ENCODE measurements at regions not wholly inside any gene's neighbourhood (a gene's known extent, or its start where the extent isn't known, plus 50 kb on each side); places are given as distances from the start of the nearest gene placed in this dataset.
"Not testable (repeated sequence)": the region's sequence is repeated elsewhere in the genome, so short reads cannot be mapped to it uniquely, and the experiment has no call there.

DNA sequence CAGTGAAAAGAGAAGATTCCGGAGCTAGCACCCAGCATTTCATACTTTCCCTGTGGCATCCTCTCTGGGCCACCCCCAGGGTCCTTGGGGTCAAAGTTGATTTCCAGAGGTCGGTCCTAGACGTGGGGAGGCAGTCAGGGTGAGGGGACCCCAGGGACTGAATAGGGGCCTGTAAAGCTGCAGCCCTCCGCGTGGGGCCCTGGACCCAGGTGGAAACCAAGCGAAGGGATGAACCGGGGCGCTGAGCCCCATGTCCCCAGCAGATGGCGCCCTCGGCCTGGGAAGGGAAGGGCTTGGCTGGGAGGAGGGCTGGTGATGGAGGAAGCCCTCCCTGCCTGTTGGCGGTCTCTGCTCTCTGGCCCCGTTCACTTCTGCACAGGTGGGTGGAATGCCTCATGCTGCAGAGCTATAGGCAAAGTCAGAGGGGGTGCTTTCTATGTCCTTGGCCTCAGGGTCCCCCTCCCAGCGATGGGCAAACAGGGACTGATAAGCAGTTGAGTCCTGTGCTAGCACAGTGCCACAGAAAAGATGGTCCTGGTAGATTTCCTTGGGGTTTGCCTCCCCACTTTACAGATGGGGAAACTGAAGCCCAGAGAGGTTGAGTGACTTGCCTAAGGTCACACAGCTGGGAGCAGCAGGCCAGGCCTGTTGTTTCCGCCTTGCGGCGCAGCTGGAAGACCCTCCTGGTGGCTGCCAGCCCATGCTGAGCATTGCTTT, 163.4 kb upstream of the CIBAR2 start:
- DNase-seq (ENCODE audit: low read depth in 2 of 2): peak; percentile 45 to 61

DNA sequence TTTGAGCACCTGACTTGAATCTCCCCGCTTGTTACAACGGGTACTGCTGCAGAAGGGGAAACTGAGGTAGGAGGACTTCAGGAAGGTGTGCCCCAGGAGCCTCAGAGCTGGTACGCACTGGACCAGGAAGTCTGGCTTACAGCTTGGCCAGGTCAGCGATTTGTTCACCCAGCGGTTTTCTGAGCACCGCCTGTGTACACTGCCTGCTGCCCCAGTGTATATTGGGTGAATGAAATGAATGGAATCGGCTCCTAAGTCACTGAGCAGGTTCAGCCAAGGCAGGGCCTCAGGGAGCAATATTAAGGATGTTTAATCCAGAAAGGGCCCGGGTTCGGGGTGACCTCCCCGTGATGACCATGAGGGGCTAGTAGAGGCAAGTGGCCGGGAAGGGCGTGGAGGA, 164.0 kb upstream of the CIBAR2 start:
- no peak for DNase-seq (ENCODE audit: low read depth in 2 of 2)

DNA sequence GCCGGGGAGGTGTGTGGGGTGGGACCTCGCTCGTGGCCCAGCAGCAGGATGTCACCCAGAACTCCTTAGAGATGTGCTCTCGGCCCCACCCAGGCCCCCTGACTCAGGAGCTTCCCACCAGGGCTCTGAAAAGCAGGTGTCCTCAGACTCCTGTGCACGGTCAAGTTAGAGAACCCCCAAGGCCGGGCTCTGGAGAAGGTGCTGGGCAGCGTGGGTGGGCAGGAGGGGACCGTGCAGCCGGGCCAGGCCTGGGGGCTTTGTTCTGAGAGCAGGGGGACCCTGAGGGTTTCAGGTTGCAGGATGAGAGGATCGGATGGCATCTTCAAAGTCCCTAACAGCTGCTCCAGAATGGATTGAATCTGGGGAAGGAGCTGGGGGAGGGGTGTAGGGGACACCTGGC, 164.4 kb upstream of the CIBAR2 start:
- no peak for DNase-seq (ENCODE audit: low read depth in 2 of 2)

DNA sequence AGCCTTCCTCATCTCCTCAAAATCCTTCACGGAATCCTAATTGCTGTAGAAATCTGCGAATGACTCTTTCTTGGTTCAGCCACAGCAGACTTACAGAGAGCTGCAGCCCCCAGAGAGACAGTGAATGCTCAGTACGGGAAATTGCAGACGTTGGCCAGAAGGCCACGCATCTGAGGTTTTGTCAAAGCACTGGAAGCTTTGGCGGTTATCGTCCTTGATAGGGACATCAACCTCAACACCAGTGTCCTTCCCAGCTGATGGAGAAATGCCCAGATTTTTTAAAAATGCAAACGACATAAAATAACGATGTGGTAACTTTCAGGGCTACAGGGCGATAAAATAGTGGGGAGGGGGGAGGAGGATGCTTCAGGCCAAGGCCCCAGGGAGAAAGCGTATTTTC, 166.6 kb upstream of the CIBAR2 start:
- DNase-seq (ENCODE audit: low read depth in 2 of 2): no peak

DNA sequence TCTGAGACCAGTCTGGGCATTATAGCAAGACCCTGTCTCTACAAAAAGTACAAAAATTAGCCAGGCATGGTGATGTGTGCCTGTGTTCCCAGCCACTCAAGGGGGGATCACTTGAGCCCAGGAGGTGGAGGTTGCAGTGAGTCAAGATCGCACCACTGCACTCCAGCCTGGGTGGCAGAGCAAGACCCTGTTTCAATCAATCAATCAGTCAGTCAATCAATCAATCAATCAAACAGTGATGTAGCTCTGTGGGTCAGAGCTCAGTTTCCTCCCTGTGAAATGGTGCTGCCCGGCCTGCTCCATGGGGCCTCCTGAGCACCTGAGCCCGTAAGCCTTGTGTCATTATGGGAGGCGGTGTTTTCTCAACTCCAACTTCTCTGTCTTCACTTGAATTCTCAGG, 167.1 kb upstream of the CIBAR2 start:
- no peak for DNase-seq (ENCODE audit: low read depth in 2 of 2)

DNA sequence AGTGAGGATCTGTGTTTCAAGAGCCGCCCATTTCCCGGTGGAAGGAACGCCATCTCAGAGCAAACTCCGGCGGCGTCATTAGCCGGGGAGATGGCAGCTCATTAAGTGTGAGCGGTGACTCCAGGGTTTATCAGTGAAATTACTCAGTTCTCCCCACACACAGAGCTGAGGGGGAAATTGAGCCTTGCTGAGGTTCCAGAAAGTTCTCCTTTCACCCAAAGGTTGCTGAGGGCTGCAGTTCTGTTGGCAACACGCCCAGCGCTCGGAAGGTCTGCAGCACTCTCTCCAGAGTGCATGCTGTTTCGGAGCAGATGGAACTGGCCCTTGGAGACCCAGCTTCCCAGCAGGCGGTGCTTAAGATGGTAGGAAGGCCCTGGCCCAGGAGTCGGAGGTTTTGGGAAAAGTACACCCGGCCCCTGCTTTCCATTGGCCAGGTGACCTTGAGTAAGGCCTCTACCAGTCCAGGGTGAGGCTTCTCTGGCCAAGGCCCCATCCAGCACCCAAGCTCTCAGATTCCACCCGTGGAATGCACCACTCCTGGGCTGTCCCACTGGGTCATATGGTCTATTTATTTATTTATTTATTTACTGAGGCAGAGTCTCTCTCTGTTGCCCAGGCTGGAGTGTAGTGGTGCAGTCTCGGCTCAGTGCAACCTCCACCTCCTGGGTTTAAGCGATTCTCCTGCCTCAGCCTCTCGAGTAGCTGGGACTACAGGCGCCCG, 167.7 kb upstream of the CIBAR2 start:
- no peak for DNase-seq (ENCODE audit: low read depth in 2 of 2)

DNA sequence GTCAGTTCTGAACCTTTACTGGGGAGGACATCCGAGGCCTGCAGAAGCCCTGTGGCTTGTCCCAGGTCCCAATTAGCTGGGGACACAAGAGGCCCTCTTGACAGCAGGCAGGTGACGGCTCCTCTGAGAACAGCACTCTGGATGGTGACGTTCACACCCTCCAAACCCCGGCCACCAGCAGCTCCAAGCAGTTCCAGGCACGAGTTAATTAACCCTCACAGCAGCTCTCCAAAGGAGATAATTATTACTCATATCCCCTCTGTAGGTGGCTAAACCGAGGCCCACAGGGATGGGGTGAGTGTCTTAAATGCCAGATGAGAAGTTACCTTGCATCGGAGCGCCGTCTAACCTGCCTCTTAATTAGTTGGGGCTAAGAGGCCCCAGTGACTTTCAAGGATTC, 168.9 kb upstream of the CIBAR2 start:
- no peak for DNase-seq (ENCODE audit: low read depth in 2 of 2)

DNA sequence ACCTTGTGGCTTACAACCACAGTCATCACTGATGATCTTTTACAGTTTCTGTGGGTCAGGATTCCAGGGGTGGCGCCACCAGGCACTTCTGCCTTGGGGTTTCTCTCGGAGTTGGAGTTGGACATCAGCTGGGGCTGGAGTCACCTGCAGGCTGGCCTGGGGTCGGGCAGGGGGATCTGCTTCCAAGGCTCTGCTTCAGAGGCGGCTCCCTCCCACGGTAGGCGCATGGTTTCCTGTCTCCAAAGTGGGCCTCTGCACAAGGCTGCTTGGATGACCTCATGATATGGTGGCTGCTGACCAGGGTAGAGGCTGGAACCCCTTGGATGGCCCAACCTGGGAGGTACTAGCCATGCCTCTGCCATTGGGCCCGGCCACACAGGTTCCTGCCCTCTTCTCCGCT, 170.6 kb upstream of the CIBAR2 start:
- no peak for DNase-seq (ENCODE audit: low read depth in 2 of 2)

DNA sequence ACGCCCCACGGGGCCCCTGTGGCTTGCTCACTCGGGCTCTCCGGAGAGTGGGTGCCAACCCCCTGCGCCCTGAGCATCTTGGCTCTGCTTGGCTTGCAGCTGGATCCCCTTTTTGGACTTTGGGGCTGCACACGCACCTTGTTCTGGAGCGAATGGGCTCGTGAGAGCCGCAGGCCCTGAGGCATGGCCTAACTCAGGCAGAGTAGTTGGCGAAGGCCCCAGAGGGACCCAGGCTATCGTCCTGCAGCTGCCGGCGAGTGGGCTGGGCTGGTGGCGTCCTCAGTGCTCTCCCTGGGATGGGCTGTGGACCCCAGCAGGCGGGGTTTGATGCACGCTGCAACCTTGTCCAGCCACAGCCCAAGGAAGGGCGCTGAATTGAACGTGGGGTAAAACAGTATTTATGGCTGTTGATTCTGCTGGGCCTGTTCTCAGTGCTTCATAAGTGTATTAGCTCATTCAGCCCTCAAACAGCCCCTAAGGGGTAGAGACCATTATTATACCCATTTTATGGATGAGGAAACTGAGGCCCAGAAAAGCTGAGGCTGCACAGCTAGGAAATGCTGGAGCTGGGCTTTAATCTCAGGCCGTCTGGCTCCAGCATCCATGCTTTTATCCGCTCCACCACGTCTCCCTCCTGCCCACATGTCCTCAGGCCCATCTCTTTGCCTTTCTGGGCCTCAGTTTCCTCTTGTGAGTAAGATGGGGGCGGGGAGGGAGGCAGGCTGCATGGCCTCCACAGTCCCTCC, 171.2 kb upstream of the CIBAR2 start:
- DNase-seq (ENCODE audit: low read depth in 2 of 2): no peak

DNA sequence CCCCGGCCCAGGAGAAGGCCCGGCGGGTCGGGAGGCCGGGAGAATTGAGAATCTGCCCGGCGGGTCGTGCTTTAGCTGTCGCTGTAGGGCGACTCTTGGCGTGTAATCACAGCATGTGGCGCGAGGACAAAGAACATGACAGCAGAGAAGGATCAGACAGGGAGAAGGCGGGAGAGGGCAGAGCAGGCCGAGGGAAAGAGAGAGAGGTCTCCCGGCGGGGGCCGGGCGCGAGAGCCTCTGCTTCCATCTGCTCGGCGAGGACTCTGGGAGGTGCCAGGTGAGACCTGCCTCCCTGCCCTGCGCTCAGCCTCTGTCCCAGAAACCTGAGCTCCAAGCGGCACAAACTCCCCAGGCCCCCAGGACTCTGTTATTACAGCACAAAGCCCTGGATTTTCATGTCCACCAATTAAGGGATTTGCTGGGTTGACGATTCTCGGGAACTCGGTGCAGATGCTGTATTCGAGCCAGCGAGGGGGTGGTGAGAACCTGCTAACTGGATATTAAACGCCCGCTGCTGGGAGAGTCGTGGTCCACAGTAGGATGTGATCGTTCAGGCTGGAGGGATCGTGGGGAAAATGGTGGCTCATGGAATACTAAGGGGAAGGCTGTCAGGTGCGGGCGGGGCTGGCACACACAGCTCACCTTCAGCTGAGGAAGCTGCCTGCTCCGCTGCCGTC, 172.0 kb upstream of the CIBAR2 start:
- no peak for DNase-seq (ENCODE audit: low read depth in 2 of 2)

DNA sequence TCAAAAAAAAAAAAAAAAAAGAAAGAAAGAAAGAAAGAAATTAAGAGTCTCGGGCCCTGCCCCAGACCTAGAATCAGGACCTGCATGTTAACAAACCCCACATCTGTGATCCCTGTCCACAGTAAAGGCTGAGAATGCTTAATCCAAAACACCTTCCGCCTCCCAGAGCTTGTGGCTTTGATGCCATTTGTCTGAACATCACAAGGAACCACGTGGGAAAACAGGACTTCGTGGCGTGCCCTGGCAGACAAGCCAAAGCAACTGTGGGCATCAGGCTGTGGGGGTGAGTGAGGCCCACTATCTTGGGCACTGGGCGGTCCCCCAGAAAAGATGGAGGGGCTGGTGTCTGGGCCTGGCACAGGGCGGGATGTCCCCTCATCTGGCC, 173.4 kb upstream of the CIBAR2 start:
- no peak for DNase-seq (ENCODE audit: low read depth in 2 of 2)

DNA sequence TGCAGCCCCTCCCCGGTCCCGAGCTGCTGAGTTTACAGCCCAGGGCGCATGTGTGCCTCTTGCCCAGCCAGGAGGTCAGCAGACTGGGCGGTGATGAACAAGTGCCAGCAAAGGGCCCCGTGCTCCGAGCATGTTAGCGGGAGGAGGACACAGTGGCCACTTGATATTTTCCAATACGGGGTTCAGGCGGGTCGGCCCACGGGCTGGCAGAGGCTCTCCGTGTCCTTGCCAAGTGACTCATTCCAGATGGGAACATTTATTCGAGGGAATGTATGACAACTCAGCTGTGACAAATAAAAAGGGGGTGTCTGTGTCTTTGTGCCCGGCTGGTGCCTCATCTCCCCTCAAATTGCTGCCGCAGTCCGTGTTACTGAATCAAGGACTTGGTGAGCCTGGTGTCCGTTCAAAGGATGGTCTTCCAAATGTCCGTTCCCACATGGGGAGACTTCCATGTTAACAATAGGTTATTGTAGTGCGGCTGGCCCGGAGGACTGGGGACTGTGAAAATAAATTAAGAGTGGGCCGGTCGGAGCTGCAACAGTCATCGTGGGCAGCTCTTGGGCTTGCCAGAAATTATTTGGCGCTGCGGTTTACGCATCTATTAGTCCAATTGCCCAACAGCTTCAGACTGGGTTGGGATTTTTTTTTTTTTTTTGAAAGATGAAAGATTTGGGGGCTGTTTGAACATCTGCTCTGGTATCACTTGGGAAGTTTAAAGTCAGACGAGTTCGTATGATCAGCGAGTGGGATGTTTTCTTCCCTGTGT, 174.0 kb upstream of the CIBAR2 start:
- DNase-seq (ENCODE audit: low read depth in 2 of 2): no peak

DNA sequence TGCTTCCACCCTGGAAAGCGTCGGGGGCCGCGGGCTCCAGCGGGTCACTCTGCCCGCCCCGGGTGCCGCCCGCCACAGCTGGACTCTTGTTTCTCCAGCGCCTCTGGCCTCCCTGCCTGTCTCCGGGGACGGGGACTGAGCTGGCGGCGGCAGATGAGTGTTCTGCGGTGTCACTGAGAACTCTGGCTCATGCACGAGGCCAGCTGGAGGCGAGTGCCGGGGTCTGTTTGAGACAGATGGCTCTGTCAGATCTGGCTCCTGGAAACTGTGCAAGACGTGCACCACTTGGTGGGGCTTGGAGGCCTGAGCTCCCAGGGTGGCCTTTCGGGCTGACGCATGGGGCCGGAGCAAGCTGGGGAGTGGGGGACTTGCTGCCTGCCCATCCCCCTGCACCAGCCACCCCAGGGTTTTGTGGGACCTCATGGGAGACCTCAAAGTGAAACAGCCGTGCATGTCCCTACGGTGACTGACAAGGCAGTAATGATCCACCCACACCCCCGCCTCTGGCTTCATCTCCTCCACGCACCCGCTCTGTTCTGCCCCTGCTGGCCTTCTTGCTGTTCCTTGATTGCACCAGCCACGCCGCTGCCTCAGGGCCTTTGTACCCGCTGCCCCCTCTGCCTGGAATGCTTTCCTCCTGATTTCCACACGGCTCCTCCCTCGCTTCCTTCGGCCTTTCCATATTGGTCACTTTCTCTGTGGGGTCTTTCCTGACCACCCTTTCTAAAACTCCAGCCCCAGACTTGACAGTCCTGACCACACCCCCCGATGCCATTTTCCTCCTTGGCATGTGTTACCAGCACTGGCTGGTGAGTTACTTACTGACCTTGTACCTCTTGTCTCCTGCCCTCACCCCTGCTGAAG, 174.9 kb upstream of the CIBAR2 start:
- DNase-seq (ENCODE audit: low read depth in 2 of 2): no peak

DNA sequence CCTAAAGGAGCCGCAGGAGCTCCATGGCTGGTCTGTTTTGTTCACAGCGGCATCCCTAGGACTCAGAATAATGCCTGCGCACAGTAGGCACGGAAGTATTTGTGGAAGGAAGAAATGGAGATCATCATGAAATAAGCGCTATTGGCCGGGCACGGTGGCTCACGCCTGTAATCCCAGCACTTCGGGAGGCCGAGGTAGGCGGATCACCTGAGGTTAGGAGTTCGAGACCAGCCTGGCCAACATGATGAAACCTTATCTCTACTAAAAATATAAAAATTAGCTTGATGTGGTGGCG, 175.5 kb upstream of the CIBAR2 start:
- DNase-seq (ENCODE audit: low read depth in 2 of 2): not testable (repeated sequence)

DNA sequence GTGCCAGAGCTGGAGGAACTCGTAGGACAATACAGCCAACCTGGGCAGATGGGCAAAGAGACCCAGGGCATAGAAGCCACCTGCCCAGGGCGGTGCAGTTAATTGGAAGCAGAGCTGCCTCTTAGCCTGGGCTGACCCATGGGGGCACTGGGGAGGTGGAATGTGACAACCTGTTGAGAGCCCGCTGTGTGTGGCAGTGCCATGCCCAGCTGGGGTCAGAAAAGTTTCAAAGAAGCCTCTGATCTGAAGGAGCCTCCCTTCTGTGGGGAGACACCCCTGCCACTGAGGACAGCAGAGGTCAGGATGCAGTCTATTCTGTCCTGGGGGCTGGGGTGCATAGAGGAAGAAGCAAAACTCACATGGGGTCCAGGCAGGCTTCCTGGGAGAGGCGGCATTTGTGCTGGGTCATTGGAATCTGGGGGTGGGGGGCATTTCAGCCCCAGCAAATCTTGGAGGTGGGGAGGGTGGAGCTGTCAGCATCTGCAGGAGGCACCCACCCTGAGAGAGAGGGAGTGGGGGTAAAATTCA, 176.1 kb upstream of the CIBAR2 start:
- no peak for DNase-seq (ENCODE audit: low read depth in 2 of 2)

DNA sequence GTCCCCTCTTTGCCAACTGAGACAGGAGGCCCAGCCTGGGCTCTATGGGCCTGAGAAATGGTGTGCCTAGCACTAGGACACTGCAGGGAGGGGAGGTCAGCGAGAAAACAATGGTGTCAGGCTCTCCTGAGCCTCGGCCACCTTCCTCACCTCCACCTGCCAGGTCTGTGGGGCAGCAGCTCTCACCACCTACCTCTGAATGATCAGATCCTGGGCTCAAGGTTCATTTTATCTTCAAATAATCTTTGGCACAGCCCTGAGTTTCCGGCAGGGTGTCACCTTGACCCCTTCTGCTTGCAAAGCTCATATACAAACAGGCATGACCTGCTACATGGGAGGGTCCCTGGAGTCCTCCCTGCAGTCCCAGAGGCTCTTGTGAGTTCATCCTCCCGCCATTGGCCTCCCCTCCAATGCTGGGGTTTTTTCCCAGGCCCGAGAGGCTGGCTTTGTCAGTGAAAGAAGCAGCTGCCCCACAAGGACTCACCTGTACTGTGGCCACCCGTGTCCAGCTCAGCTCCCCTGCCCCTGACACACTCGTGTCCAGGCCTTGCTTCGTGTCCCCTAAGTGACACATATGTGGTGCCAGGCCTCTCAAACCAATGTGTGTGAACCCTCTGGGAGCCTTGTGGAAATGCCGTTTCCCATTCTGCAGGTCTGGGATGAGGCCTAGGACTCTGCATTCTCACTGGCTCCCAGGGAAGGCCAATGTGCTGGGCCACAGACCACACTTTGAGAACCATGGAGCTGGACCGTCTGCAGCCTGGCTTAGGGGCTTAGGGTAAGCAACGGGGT, 176.8 kb upstream of the CIBAR2 start:
- no peak for DNase-seq (ENCODE audit: low read depth in 2 of 2)

DNA sequence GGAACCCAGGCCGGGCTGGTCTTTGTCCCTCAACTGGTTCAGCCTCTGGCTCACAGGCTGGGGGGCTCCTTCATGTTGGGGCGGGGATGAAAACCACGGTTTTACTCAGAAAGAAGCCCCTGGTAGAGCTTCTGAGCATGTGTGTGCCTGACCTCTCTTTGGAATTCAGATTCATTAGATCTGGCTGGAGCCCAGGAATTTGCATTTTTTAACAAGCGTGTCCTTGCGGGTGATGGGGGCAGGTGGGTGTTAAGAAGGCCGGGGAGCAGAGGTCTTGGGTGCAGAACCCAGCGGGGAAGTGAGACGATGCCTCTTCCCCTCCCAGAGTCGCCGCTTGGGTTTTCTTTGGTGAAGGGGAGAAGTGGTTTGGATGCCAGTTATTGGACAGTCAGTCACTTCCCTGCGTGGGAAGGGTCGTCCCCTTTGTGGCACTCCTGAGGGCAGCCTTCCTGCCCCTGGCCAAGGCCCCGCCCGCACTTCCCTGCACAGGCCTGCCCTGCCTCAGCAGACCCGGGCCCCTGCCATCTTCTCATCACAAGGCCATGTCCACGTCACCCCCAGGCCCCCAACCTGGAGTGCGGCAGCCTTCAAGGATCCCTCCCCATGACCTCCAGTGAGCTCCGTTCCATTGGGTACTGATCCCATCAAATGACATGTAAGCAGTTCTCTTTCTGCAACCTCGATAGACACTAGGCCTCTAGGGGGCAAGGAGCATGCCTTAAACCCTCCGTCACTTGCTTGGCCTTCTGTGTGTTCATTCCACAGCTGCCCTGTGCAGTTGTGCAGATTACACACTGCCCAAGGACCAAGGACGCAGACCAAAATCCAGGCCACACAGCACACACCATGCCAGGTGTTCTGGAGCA, 177.7 kb upstream of the CIBAR2 start:
- no peak for DNase-seq (ENCODE audit: low read depth in 2 of 2)

DNA sequence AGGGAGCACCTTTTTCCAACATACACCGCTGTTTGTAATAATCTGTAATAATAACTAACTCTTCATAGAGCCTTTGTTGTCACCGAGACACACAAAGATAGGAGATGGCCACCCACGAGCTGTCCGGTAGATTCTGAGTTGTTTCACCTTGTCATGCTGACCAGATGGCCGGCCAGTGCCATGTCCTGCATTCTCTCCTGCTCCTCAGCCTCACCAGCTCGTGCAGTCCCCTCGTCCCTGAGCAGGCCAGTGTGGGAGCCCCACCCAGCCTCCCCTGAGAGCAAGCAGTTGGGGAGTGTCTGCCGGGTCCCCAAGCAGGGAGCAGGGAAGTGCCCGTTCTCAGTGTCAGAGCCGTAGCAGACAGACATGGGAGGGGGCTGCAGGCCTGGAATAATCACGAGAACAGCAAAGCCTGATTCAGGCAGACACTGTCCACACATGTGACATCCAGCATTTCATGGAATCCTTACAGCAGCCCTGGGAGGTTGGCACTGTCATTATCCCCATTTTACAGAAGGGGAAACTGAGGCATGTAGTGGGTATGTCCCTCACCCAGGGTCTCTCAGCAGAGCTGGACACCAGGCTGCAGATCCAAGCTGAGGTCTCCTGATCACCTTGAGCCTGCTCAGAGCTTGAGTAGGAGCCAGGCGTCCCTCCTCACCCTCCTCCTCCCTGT, 178.5 kb upstream of the CIBAR2 start:
- DNase-seq (ENCODE audit: low read depth in 2 of 2): no peak

Measured in activated CD4-positive, alpha-beta T cell treated with anti-CD3 and anti-CD28 coated beads for 24 hours (primary cell).